NCI-H526 treated with DMSO at 0.1 percent for 48 hours (cell line): ENCODE measurements at regions not wholly inside any gene's neighbourhood (a gene's known extent, or its start where the extent isn't known, plus 50 kb on each side); places are given as distances from the start of the nearest gene placed in this dataset.

ENCODE experiments used
- DNase-seq: peaks from one replicate; lab custom pipeline; 2025; lab: John Stamatoyannopoulos, UW

GRCh38 chr6:40753675-40754448 lies 166.7 kb upstream of the LRFN2 start:
- DNase-seq: no peak

- no peak for DNase-seq
Measured at GRCh38 chr6:40753048-40753447, 165.9 kb upstream of the LRFN2 start.

GRCh38 chr6:40744835-40745234 lies 157.7 kb upstream of the LRFN2 start:
- DNase-seq: no peak

GRCh38 chr6:40743690-40744446 lies 156.7 kb upstream of the LRFN2 start:
- DNase-seq: no peak

GRCh38 chr6:40743226-40743625 lies 156.1 kb upstream of the LRFN2 start:
- DNase-seq: no peak

- no peak for DNase-seq
Measured at GRCh38 chr6:40740518-40740917, 153.4 kb upstream of the LRFN2 start.

- no peak for DNase-seq
Measured at GRCh38 chr6:40738551-40739193, 151.5 kb upstream of the LRFN2 start.

GRCh38 chr6:40735521-40735920 lies 148.4 kb upstream of the LRFN2 start:
- DNase-seq: no peak

- DNase-seq: no peak
Measured at GRCh38 chr6:40735121-40735520, 148.0 kb upstream of the LRFN2 start.

GRCh38 chr6:40734607-40735006 lies 147.4 kb upstream of the LRFN2 start:
- no peak for DNase-seq

- no peak for DNase-seq
Measured at GRCh38 chr6:40733770-40734396, 146.7 kb upstream of the LRFN2 start.

- no peak for DNase-seq
Measured at GRCh38 chr6:40733290-40733689, 146.1 kb upstream of the LRFN2 start.

- no peak for DNase-seq
Measured at GRCh38 chr6:40732878-40733277, 145.7 kb upstream of the LRFN2 start.

- DNase-seq: no peak
Measured at GRCh38 chr6:40728643-40729042, 141.5 kb upstream of the LRFN2 start.

- DNase-seq: peak; percentile 6
Measured at GRCh38 chr6:40727271-40727670, 140.1 kb upstream of the LRFN2 start.

- no peak for DNase-seq
Measured at GRCh38 chr6:40726853-40727252, 139.7 kb upstream of the LRFN2 start.

- no peak for DNase-seq
Measured at GRCh38 chr6:40725390-40725789, 138.2 kb upstream of the LRFN2 start.

GRCh38 chr6:40724886-40725285 lies 137.7 kb upstream of the LRFN2 start:
- no peak for DNase-seq

GRCh38 chr6:40723967-40724366 lies 136.8 kb upstream of the LRFN2 start:
- DNase-seq: no peak

- DNase-seq: no peak
Measured at GRCh38 chr6:40722553-40723258, 135.5 kb upstream of the LRFN2 start.

GRCh38 chr6:40722091-40722490 lies 134.9 kb upstream of the LRFN2 start:
- DNase-seq: no peak
